PC-9 (cell line): ENCODE measurements at regions not wholly inside any gene's neighbourhood (a gene's known extent, or its start where the extent isn't known, plus 50 kb on each side); places are given as distances from the start of the nearest gene placed in this dataset.
"Not testable (repeated sequence)": the region's sequence is repeated elsewhere in the genome, so short reads cannot be mapped to it uniquely, and the experiment has no call there.

ENCODE experiments used
- BruUV-seq: library from RNA; stranded (reverse); fragments of 400-500 nt; replicated peaks from 2 replicates; lab custom pipeline; 2021; lab: Mats Ljungman, UMichigan
- CTCF ChIA-PET: fragments of 300-600 bp; sonication (Branson Sonifier 250); formaldehyde crosslinking; loops from one replicate; lab custom pipeline; 2022; ENCODE audit warnings: antibody characterized with exemption; lab: Charles Lee
- POLR2A ChIA-PET: fragments of 300-600 bp; sonication (Branson Sonifier 250); formaldehyde crosslinking; loops from one replicate; lab custom pipeline; 2022; ENCODE audit warnings: antibody characterized with exemption; ENCODE audit not compliant: unreplicated experiment; lab: Charles Lee
- DNase-seq, 2 experiments: peaks; one replicate each; pipeline versions ENCODE4 v3.0.0 to v3.0.0-alpha.2; 2015 to 2022; ENCODE audit warnings: mixed read lengths in 1 of 2
- H2AFZ ChIP-seq: fragments of 200-600 bp; sonication (generic); 2 replicates; pipeline ENCODE4 v1.8.1; 2017; ENCODE audit warnings: antibody characterized with exemption
- H3F3A ChIP-seq: fragments of 200-600 bp; sonication (generic); 2 replicates; pipeline ENCODE4 v1.8.1; 2017; ENCODE audit warnings: antibody characterized with exemption, mild to moderate bottlenecking, low read depth; ENCODE audit not compliant: insufficient read depth
- H3K27ac ChIP-seq: fragments of 200-600 bp; sonication (generic); 2 replicates; pipeline ENCODE4 v1.6.1; 2016; ENCODE audit warnings: mixed run types
- H3K27me3 ChIP-seq: fragments of 200-600 bp; sonication (generic); 2 replicates; pipeline ENCODE4 v1.6.1; 2016; ENCODE audit warnings: low read depth, mixed run types; ENCODE audit not compliant: insufficient read depth
- H3K36me3 ChIP-seq: fragments of 200-600 bp; sonication (generic); 2 replicates; pipeline ENCODE4 v1.6.1; 2016; ENCODE audit warnings: low read depth, mixed run types
- H3K4me1 ChIP-seq: fragments of 200-600 bp; sonication (generic); replicated peaks from 2 replicates; pipeline ENCODE4 v1.6.1; 2016; ENCODE audit warnings: mixed run types; ENCODE audit not compliant: insufficient read depth
- H3K4me2 ChIP-seq: fragments of 200-600 bp; sonication (generic); 2 replicates; pipeline ENCODE4 v1.6.1; 2017; ENCODE audit warnings: mixed run types
- H3K4me3 ChIP-seq: fragments of 200-600 bp; sonication (generic); 2 replicates; pipeline ENCODE4 v1.6.1; 2016; ENCODE audit warnings: mixed run types
- H3K79me2 ChIP-seq: fragments of 200-600 bp; sonication (generic); 2 replicates; pipeline ENCODE4 v1.6.1; 2017; ENCODE audit warnings: low read depth, mixed run types
- H3K9me2 ChIP-seq: fragments of 200-600 bp; sonication (generic); 2 replicates; pipeline ENCODE4 v1.8.1; 2017; ENCODE audit warnings: mild to moderate bottlenecking; ENCODE audit not compliant: insufficient read depth
- H3K9me3 ChIP-seq: fragments of 200-600 bp; sonication (generic); 2 replicates; pipeline ENCODE4 v1.8.1; 2016; ENCODE audit warnings: low read depth; ENCODE audit not compliant: insufficient read depth
- H4K20me1 ChIP-seq: fragments of 200-600 bp; sonication (generic); 2 replicates; pipeline ENCODE4 v1.8.1; 2017; ENCODE audit not compliant: insufficient read depth
- intact Hi-C: fragments of 100-400 bp; cut with micrococcal nuclease; formaldehyde crosslinking; loops from one replicate; pipeline ENCODE4 v1.10.0; 2022; ENCODE audit not compliant: unreplicated experiment

GRCh38 chr15:30708809-30709208 is 82.9 kb downstream of the ARHGAP11B start:
- POLR2A ChIA-PET, H3K79me2 ChIP-seq, BruUV-seq, DNase-seq, H4K20me1 ChIP-seq, H3F3A ChIP-seq, H3K9me2 ChIP-seq, H3K27me3 ChIP-seq, H3K4me3 ChIP-seq, H3K36me3 ChIP-seq, H3K27ac ChIP-seq, intact Hi-C loops, H3K9me3 ChIP-seq, H2AFZ ChIP-seq, H3K4me1 ChIP-seq, CTCF ChIA-PET, H3K4me2 ChIP-seq: not testable (repeated sequence)

GRCh38 chr15:30718038-30718643 is 92.2 kb downstream of the ARHGAP11B start:
- H3K79me2 ChIP-seq, H3K9me3 ChIP-seq, H2AFZ ChIP-seq, H3K4me3 ChIP-seq, H3F3A ChIP-seq, H3K4me2 ChIP-seq, intact Hi-C loops, CTCF ChIA-PET, H3K9me2 ChIP-seq, H3K27ac ChIP-seq, POLR2A ChIA-PET, H3K36me3 ChIP-seq, H3K4me1 ChIP-seq, H3K27me3 ChIP-seq, H4K20me1 ChIP-seq, BruUV-seq, DNase-seq: not testable (repeated sequence)

GRCh38 chr15:30719363-30719762 is 93.4 kb downstream of the ARHGAP11B start:
- H3K27me3 ChIP-seq, DNase-seq, intact Hi-C loops, H3K27ac ChIP-seq, H3K36me3 ChIP-seq, H4K20me1 ChIP-seq, H3K4me2 ChIP-seq, H3K4me1 ChIP-seq, POLR2A ChIA-PET, H2AFZ ChIP-seq, CTCF ChIA-PET, H3F3A ChIP-seq, H3K9me2 ChIP-seq, H3K9me3 ChIP-seq, H3K4me3 ChIP-seq, H3K79me2 ChIP-seq, BruUV-seq: not testable (repeated sequence)

- CTCF ChIA-PET, H3K27ac ChIP-seq, intact Hi-C loops, DNase-seq, H3K4me3 ChIP-seq, H3K79me2 ChIP-seq, H2AFZ ChIP-seq, H3K9me3 ChIP-seq, BruUV-seq, H3F3A ChIP-seq, H4K20me1 ChIP-seq, H3K4me2 ChIP-seq, H3K9me2 ChIP-seq, H3K4me1 ChIP-seq, POLR2A ChIA-PET, H3K27me3 ChIP-seq, H3K36me3 ChIP-seq: not testable (repeated sequence)
These were observed 94.9 kb downstream of the ARHGAP11B start for GRCh38 chr15:30720825-30721224.

- POLR2A ChIA-PET, H3K4me3 ChIP-seq, H3K9me2 ChIP-seq, H3K36me3 ChIP-seq, intact Hi-C loops, H4K20me1 ChIP-seq, H3K4me1 ChIP-seq, H3F3A ChIP-seq, CTCF ChIA-PET, H2AFZ ChIP-seq, H3K27me3 ChIP-seq, H3K79me2 ChIP-seq, H3K27ac ChIP-seq, H3K4me2 ChIP-seq, H3K9me3 ChIP-seq, DNase-seq, BruUV-seq: not testable (repeated sequence)
These were observed 95.6 kb downstream of the ARHGAP11B start for GRCh38 chr15:30721529-30721928.

GRCh38 chr15:30723540-30724175 is 97.7 kb downstream of the ARHGAP11B start:
- POLR2A ChIA-PET: not testable (repeated sequence)

GRCh38 chr15:30729880-30730590 is 104.1 kb downstream of the ARHGAP11B start:
- BruUV-seq, H3K4me2 ChIP-seq, intact Hi-C loops, H3K9me3 ChIP-seq, DNase-seq, H3K4me3 ChIP-seq, H3K36me3 ChIP-seq, H3K79me2 ChIP-seq, H3K4me1 ChIP-seq, H2AFZ ChIP-seq, H3K27me3 ChIP-seq, H4K20me1 ChIP-seq, POLR2A ChIA-PET, H3K27ac ChIP-seq, CTCF ChIA-PET, H3K9me2 ChIP-seq, H3F3A ChIP-seq: not testable (repeated sequence)

More at GRCh38 chr15:30723540-30724175, 97.7 kb downstream of the ARHGAP11B start:
- H2AFZ ChIP-seq, H3K9me2 ChIP-seq, H3K4me1 ChIP-seq, CTCF ChIA-PET, DNase-seq, BruUV-seq, H3K27me3 ChIP-seq, H3K4me2 ChIP-seq, H3F3A ChIP-seq, H3K36me3 ChIP-seq, H3K9me3 ChIP-seq, H4K20me1 ChIP-seq, intact Hi-C loops, H3K4me3 ChIP-seq, H3K27ac ChIP-seq, H3K79me2 ChIP-seq: not testable (repeated sequence)
